ENCODE measurements at regions not wholly inside any gene's neighbourhood (a gene's known extent, or its start where the extent isn't known, plus 50 kb on each side); places are given as distances from the start of the nearest gene placed in this dataset.
"Not testable (repeated sequence)": the region's sequence is repeated elsewhere in the genome, so short reads cannot be mapped to it uniquely, and the experiment has no call there.

- H3K4me1 ChIP-seq (ENCODE audit: control insufficient read depth, insufficient read depth, low read length); ATAC-seq; H3K4me3 ChIP-seq (ENCODE audit: low read length); DNase-seq; H3K27me3 ChIP-seq (ENCODE audit: control insufficient read depth, insufficient read depth); intact Hi-C loops (cut with DNase I); H3K9me3 ChIP-seq (ENCODE audit: control insufficient read depth, low read length); H3K27ac ChIP-seq (ENCODE audit: low read length): not testable (repeated sequence)
- 76% methylated on average over 4 of the region's 4 CpGs for WGBS
These were observed 246.3 kb downstream of the KCNE4 start for GRCh38 chr2:223298329-223298728.

- H3K4me3 ChIP-seq (ENCODE audit: low read length) = no peak overlapping the region
These were observed 248.3 kb downstream of the KCNE4 start for GRCh38 chr2:223300326-223300725.

GRCh38 chr2:223306371-223306770 lies 254.4 kb downstream of the KCNE4 start:
- ATAC-seq = no peak
- 64% methylated on average over 3 of the region's 3 CpGs for WGBS
- DNase-seq = no peak
- intact Hi-C loops (cut with DNase I) = no loop called here
- H3K27ac ChIP-seq (ENCODE audit: low read length) = no peak overlapping the region
- no peaks in the 10 kb centered on the region for H3K4me1 ChIP-seq (ENCODE audit: control insufficient read depth, insufficient read depth, low read length)
- no peaks in the 10 kb centered on the region for H3K9me3 ChIP-seq (ENCODE audit: control insufficient read depth, low read length)
- H3K27me3 ChIP-seq (ENCODE audit: control insufficient read depth, insufficient read depth) = no peaks in the 10 kb centered on the region
- no peak overlapping the region for H3K4me3 ChIP-seq (ENCODE audit: low read length)

More at GRCh38 chr2:223300326-223300725, 248.3 kb downstream of the KCNE4 start:
- H3K27ac ChIP-seq (ENCODE audit: low read length) = no peak overlapping the region
- no peak for ATAC-seq
- WGBS = 67% methylated on average over 4 of the region's 4 CpGs
- no peak for DNase-seq
- H3K4me1 ChIP-seq (ENCODE audit: control insufficient read depth, insufficient read depth, low read length) = no peaks in the 10 kb centered on the region
- H3K27me3 ChIP-seq (ENCODE audit: control insufficient read depth, insufficient read depth) = no peaks in the 10 kb centered on the region
- intact Hi-C loops (cut with DNase I) = no loop called here
- H3K9me3 ChIP-seq (ENCODE audit: control insufficient read depth, low read length) = no peaks in the 10 kb centered on the region

GRCh38 chr2:223311889-223312680 lies 260.1 kb downstream of the KCNE4 start:
- intact Hi-C loops (cut with DNase I) = no loop called here
- H3K9me3 ChIP-seq (ENCODE audit: control insufficient read depth, low read length) = no peaks in the 10 kb centered on the region
- no peak for DNase-seq
- H3K27ac ChIP-seq (ENCODE audit: low read length) = no peak overlapping the region
- no peak for ATAC-seq
- no peaks in the 10 kb centered on the region for H3K27me3 ChIP-seq (ENCODE audit: control insufficient read depth, insufficient read depth)
- no peaks in the 10 kb centered on the region for H3K4me1 ChIP-seq (ENCODE audit: control insufficient read depth, insufficient read depth, low read length)
- H3K4me3 ChIP-seq (ENCODE audit: low read length) = no peak overlapping the region
- 71% methylated on average over 11 of the region's 11 CpGs for WGBS

- WGBS = 74% methylated on average over 2 of the region's 2 CpGs
- H3K27ac ChIP-seq (ENCODE audit: low read length) = no peak overlapping the region
- no peak for DNase-seq
- H3K9me3 ChIP-seq (ENCODE audit: control insufficient read depth, low read length) = no peaks in the 10 kb centered on the region
- intact Hi-C loops (cut with DNase I) = no loop called here
- no peak overlapping the region for H3K4me3 ChIP-seq (ENCODE audit: low read length)
- no peak for ATAC-seq
- no peaks in the 10 kb centered on the region for H3K4me1 ChIP-seq (ENCODE audit: control insufficient read depth, insufficient read depth, low read length)
- H3K27me3 ChIP-seq (ENCODE audit: control insufficient read depth, insufficient read depth) = no peaks in the 10 kb centered on the region
These were observed 261.1 kb downstream of the KCNE4 start for GRCh38 chr2:223313101-223313500.

- H3K27ac ChIP-seq (ENCODE audit: low read length) = no peak overlapping the region
- no peaks in the 10 kb centered on the region for H3K9me3 ChIP-seq (ENCODE audit: control insufficient read depth, low read length)
- no peak overlapping the region for H3K4me3 ChIP-seq (ENCODE audit: low read length)
- H3K27me3 ChIP-seq (ENCODE audit: control insufficient read depth, insufficient read depth) = no peaks in the 10 kb centered on the region
- 73% methylated on average over 2 of the region's 2 CpGs for WGBS
- ATAC-seq = no peak
- H3K4me1 ChIP-seq (ENCODE audit: control insufficient read depth, insufficient read depth, low read length) = no peaks in the 10 kb centered on the region
- intact Hi-C loops (cut with DNase I) = no loop called here
- DNase-seq = no peak
These were observed 262.8 kb downstream of the KCNE4 start for GRCh38 chr2:223314811-223315210.

GRCh38 chr2:223315813-223316212 lies 263.8 kb downstream of the KCNE4 start:
- WGBS = 74% methylated on average over 3 of the region's 3 CpGs
- intact Hi-C loops (cut with DNase I) = no loop called here

GRCh38 chr2:223316342-223316741 lies 264.4 kb downstream of the KCNE4 start:
- H3K9me3 ChIP-seq (ENCODE audit: control insufficient read depth, low read length) = no peaks in the 10 kb centered on the region
- WGBS = 43% methylated on average over 4 of the region's 4 CpGs
- no peak overlapping the region for H3K4me3 ChIP-seq (ENCODE audit: low read length)
- DNase-seq (no peak), ATAC-seq (no peak)
- no peak overlapping the region for H3K27ac ChIP-seq (ENCODE audit: low read length)
- intact Hi-C loops (cut with DNase I) = no loop called here
- no peaks in the 10 kb centered on the region for H3K4me1 ChIP-seq (ENCODE audit: control insufficient read depth, insufficient read depth, low read length)
- H3K27me3 ChIP-seq (ENCODE audit: control insufficient read depth, insufficient read depth) = no peaks in the 10 kb centered on the region

More at GRCh38 chr2:223315813-223316212, 263.8 kb downstream of the KCNE4 start:
- Histone ChIP-seq H3K9me3 (ENCODE audit: control insufficient read depth, low read length) (no peaks in the 10 kb centered on the region), H3K27ac (ENCODE audit: low read length) (no peak overlapping the region), H3K4me3 (ENCODE audit: low read length) (no peak overlapping the region), H3K4me1 (ENCODE audit: control insufficient read depth, insufficient read depth, low read length) (no peaks in the 10 kb centered on the region), H3K27me3 (ENCODE audit: control insufficient read depth, insufficient read depth) (no peaks in the 10 kb centered on the region)
- DNase-seq (no peak), ATAC-seq (no peak)

- intact Hi-C loops (cut with DNase I) = no loop called here
- no peak for ATAC-seq
- Histone ChIP-seq H3K4me1 (ENCODE audit: control insufficient read depth, insufficient read depth, low read length) (no peaks in the 10 kb centered on the region), H3K27me3 (ENCODE audit: control insufficient read depth, insufficient read depth) (no peaks in the 10 kb centered on the region), H3K9me3 (ENCODE audit: control insufficient read depth, low read length) (no peaks in the 10 kb centered on the region), H3K4me3 (ENCODE audit: low read length) (no peak overlapping the region), H3K27ac (ENCODE audit: low read length) (no peak overlapping the region)
- no peak for DNase-seq
These were observed 267.6 kb downstream of the KCNE4 start for GRCh38 chr2:223319601-223320000.

- no peak overlapping the region for H3K4me3 ChIP-seq (ENCODE audit: low read length)
- DNase-seq (no peak), ATAC-seq (peak; percentile 44 to 61)
- H3K27me3 ChIP-seq (ENCODE audit: control insufficient read depth, insufficient read depth) = no peaks in the 10 kb centered on the region
- intact Hi-C loops (cut with DNase I) = no loop called here
- H3K27ac ChIP-seq (ENCODE audit: low read length) = no peak overlapping the region
- no peaks in the 10 kb centered on the region for H3K9me3 ChIP-seq (ENCODE audit: control insufficient read depth, low read length)
- WGBS = 19% methylated on average over 5 of the region's 5 CpGs
- no peaks in the 10 kb centered on the region for H3K4me1 ChIP-seq (ENCODE audit: control insufficient read depth, insufficient read depth, low read length)
These were observed 272.4 kb downstream of the KCNE4 start for GRCh38 chr2:223324402-223324801.

- no peak for ATAC-seq
- Histone ChIP-seq H3K27me3 (ENCODE audit: control insufficient read depth, insufficient read depth) (no peaks in the 10 kb centered on the region), H3K4me3 (ENCODE audit: low read length) (no peak overlapping the region), H3K27ac (ENCODE audit: low read length) (no peak overlapping the region), H3K9me3 (ENCODE audit: control insufficient read depth, low read length) (no peaks in the 10 kb centered on the region), H3K4me1 (ENCODE audit: control insufficient read depth, insufficient read depth, low read length) (no peaks in the 10 kb centered on the region)
- no peak for DNase-seq
- intact Hi-C loops (cut with DNase I) = no loop called here
- 72% methylated on average over 1 of the region's 1 CpG for WGBS
These were observed 273.6 kb downstream of the SCG2 start for GRCh38 chr2:223328578-223328977.

- H3K27me3 ChIP-seq (ENCODE audit: control insufficient read depth, insufficient read depth); H3K4me3 ChIP-seq (ENCODE audit: low read length); H3K4me1 ChIP-seq (ENCODE audit: control insufficient read depth, insufficient read depth, low read length); H3K9me3 ChIP-seq (ENCODE audit: control insufficient read depth, low read length); intact Hi-C loops (cut with DNase I); H3K27ac ChIP-seq (ENCODE audit: low read length); ATAC-seq: not testable (repeated sequence)
- WGBS = 76% methylated on average over 7 of the region's 7 CpGs
- peak in 1 of 3 donors; percentile 25 for DNase-seq
These were observed 271.4 kb downstream of the SCG2 start for GRCh38 chr2:223330747-223331146.

Data from right cardiac atrium (tissue), 5 donors.